IMR-90 (cell line): ENCODE measurements at regions not wholly inside any gene's neighbourhood (a gene's known extent, or its start where the extent isn't known, plus 50 kb on each side); places are given as distances from the start of the nearest gene placed in this dataset.

Experiments used
- BHLHE40 ChIP-seq: fragments of 150-350 bp; IDR thresholded peaks from 2 replicates; pipeline ENCODE4 v1.6.1; 2016; ENCODE audit warnings: mild to moderate bottlenecking, low read depth, low read length
- CTCF ChIP-seq: conservative IDR thresholded peaks from 2 replicates; pipeline ENCODE4 v1.5.1; 2012; ENCODE audit warnings: mild to moderate bottlenecking, low read depth, low read length, improper control_type of control experiment
- ELK1 ChIP-seq: fragments of 150-350 bp; IDR thresholded peaks from 2 replicates; pipeline ENCODE4 v1.6.1; 2016; ENCODE audit warnings: low read depth, mild to moderate bottlenecking, low read length, moderate library complexity, borderline replicate concordance
- POLR2A ChIP-seq: IDR thresholded peaks from 2 replicates; pipeline ENCODE4 v1.6.1; 2012; ENCODE audit warnings: mild to moderate bottlenecking, low read depth, low read length
- RAD21 ChIP-seq: IDR thresholded peaks from 2 replicates; pipeline ENCODE4 v1.6.1; 2012; ENCODE audit warnings: low read length, improper control_type of control experiment
- RFX5 ChIP-seq: IDR thresholded peaks from 2 replicates; pipeline ENCODE4 v1.8.0; 2012; ENCODE audit warnings: low read depth, mild to moderate bottlenecking, low read length, moderate library complexity

GRCh38 chr10:117638664-117639200, 96.2 kb downstream of the EMX2 start:
- TF ChIP-seq ELK1 (no peak), CTCF (no peak), BHLHE40 (no peak), RFX5 (no peak), RAD21 (no peak), POLR2A (no peak)
